Panc1 (cell line): ENCODE measurements at regions not wholly inside any gene's neighbourhood (a gene's known extent, or its start where the extent isn't known, plus 50 kb on each side); places are given as distances from the start of the nearest gene placed in this dataset.
"Not testable (repeated sequence)": the region's sequence is repeated elsewhere in the genome, so short reads cannot be mapped to it uniquely, and the experiment has no call there.

Experiments used
- ATAC-seq: fragments of 200-7000 bp; cut with Tn5 transposase; 2 replicates; pipeline ENCODE4 v1.9.1; 2020; ENCODE audit warnings: mild to moderate bottlenecking, moderate library complexity
- BruUV-seq: library from RNA; stranded (reverse); fragments of 400-500 nt; replicated peaks from 2 replicates; lab custom pipeline; 2021; lab: Mats Ljungman, UMichigan
- CTCF ChIA-PET: fragments of 300-600 bp; sonication (Branson Sonifier 250); formaldehyde crosslinking; loops from one replicate; lab custom pipeline; 2022; ENCODE audit warnings: antibody characterized with exemption; lab: Charles Lee
- POLR2A ChIA-PET: fragments of 300-600 bp; sonication (Branson Sonifier 250); formaldehyde crosslinking; loops from one replicate; lab custom pipeline; 2022; ENCODE audit warnings: antibody characterized with exemption; lab: Charles Lee
- DNase-seq: peaks from one replicate; pipeline ENCODE4 v3.0.0-alpha.2; 2010; ENCODE audit warnings: low read depth, low spot score
- H3K27ac ChIP-seq: 2 replicates; pipeline ENCODE4 v1.5.1; 2011; ENCODE audit warnings: mild to moderate bottlenecking, low read length, inconsistent platforms
- H3K27me3 ChIP-seq: fragments of 200-500 bp; sonication (Bioruptor generic); 2 replicates; pipeline ENCODE4 v1.6.0; 2014; ENCODE audit warnings: low read length, inconsistent platforms; ENCODE audit not compliant: control insufficient read depth, insufficient read depth
- H3K36me3 ChIP-seq: fragments of 200-500 bp; sonication (Bioruptor generic); 2 replicates; pipeline ENCODE4 v1.5.1; 2014; ENCODE audit warnings: inconsistent platforms, mild to moderate bottlenecking, low read length, moderate library complexity; ENCODE audit not compliant: control insufficient read depth, insufficient read depth
- H3K4me1 ChIP-seq: 2 replicates; pipeline ENCODE4 v1.5.1; 2011; ENCODE audit warnings: inconsistent platforms, mild to moderate bottlenecking, low read length, moderate library complexity; ENCODE audit not compliant: control insufficient read depth, insufficient read depth
- H3K4me3 ChIP-seq, 2 experiments: 2 replicates each; pipeline ENCODE4 v1.5.1; 2011 to 2012; ENCODE audit warnings: low read depth in 2 of 2, low read length in 2 of 2, mild to moderate bottlenecking in 2 of 2, inconsistent platforms in 1 of 2, moderate library complexity in 1 of 2
- H3K9me3 ChIP-seq: fragments of 200-500 bp; sonication (Bioruptor generic); 2 replicates; pipeline ENCODE4 v1.5.1; 2014; ENCODE audit warnings: low read depth, mild to moderate bottlenecking, inconsistent platforms, low read length, moderate library complexity; ENCODE audit not compliant: control insufficient read depth, insufficient read depth
- POLR2AphosphoS5 ChIP-seq: IDR thresholded peaks from 2 replicates; pipeline ENCODE4 v1.6.1; 2012; ENCODE audit warnings: mild to moderate bottlenecking, low read depth, low read length, moderate library complexity
- SIN3A ChIP-seq: IDR thresholded peaks from 2 replicates; pipeline ENCODE4 v1.6.1; 2012; ENCODE audit warnings: low read depth, mild to moderate bottlenecking, low read length, moderate library complexity, borderline replicate concordance; ENCODE audit not compliant: insufficient read depth
- TCF7L2 ChIP-seq: IDR thresholded peaks from 2 replicates; pipeline ENCODE4 v1.6.1; 2011; ENCODE audit warnings: mild to moderate bottlenecking, low read depth, low read length, inconsistent platforms
- in situ Hi-C: cut with HindIII; loops from 2 replicates; pipeline ENCODE4 v1.10.0; 2016; ENCODE audit warnings: low sequenced_read_pairs, low pct_unique_long_range_greater_than_20kb
- intact Hi-C: fragments of 100-400 bp; cut with micrococcal nuclease; formaldehyde crosslinking; loops from one replicate; pipeline ENCODE4 v1.10.0; 2022; ENCODE audit not compliant: unreplicated experiment
- TF ChIP-seq, protein P1 (sequence below): fragments of 450-650 bp; IDR thresholded peaks from 2 replicates; pipeline ENCODE4 v1.5.1; 2017; ENCODE audit warnings: mild to moderate bottlenecking
- TF ChIP-seq, protein P2 (sequence below), 2 experiments: IDR thresholded peaks; 2 replicates each; pipeline ENCODE4 v1.6.1; 2011 to 2012; ENCODE audit warnings: low read depth in 2 of 2, control low read depth in 1 of 2, low read length in 1 of 2, mild to moderate bottlenecking in 1 of 2, moderate library complexity in 1 of 2; ENCODE audit not compliant: insufficient read depth in 1 of 2

DNA sequence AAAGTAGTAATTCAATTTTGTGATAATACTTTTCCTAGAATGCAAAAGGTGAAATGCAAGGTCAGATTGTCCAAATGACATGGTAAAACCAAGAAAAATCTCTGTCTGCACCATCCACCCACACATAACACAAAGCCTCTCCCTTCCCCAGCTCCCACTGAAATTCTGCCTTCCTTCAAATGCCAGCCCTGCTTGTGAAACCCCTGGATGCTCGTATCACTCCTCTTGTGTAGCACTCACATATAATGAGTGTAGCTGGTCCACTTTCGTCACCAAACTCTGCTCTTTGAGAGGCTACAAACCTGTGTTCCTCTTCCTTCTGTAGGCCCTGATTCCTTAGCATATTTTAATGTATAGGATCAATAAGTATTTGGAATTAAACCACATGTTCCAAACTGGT, 123.6 kb upstream of the BEND6 start:
- Histone ChIP-seq H3K9me3 (no peaks in the 10 kb centered on the region), H3K36me3 (no peaks in the 10 kb centered on the region; the same call in 1 of the 2 replicates), H3K4me3 (no peak overlapping the region), H3K27me3 (no peaks in the 10 kb centered on the region), H3K27ac (no peak overlapping the region), H3K4me1 (peaks cover 24% of the 10 kb centered on the region)
- ATAC-seq (no peak), DNase-seq (no peak)
- CTCF ChIA-PET = no interaction called here
- in situ Hi-C loops (no loop called here), intact Hi-C loops (no loop called here)
- POLR2A ChIA-PET = no interaction called here
- no TSS peak for BruUV-seq
- no peak for TF ChIP-seq SIN3A
- TF ChIP-seq, protein P1, sequence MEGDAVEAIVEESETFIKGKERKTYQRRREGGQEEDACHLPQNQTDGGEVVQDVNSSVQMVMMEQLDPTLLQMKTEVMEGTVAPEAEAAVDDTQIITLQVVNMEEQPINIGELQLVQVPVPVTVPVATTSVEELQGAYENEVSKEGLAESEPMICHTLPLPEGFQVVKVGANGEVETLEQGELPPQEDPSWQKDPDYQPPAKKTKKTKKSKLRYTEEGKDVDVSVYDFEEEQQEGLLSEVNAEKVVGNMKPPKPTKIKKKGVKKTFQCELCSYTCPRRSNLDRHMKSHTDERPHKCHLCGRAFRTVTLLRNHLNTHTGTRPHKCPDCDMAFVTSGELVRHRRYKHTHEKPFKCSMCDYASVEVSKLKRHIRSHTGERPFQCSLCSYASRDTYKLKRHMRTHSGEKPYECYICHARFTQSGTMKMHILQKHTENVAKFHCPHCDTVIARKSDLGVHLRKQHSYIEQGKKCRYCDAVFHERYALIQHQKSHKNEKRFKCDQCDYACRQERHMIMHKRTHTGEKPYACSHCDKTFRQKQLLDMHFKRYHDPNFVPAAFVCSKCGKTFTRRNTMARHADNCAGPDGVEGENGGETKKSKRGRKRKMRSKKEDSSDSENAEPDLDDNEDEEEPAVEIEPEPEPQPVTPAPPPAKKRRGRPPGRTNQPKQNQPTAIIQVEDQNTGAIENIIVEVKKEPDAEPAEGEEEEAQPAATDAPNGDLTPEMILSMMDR = no peak
- TF ChIP-seq, protein P2, sequence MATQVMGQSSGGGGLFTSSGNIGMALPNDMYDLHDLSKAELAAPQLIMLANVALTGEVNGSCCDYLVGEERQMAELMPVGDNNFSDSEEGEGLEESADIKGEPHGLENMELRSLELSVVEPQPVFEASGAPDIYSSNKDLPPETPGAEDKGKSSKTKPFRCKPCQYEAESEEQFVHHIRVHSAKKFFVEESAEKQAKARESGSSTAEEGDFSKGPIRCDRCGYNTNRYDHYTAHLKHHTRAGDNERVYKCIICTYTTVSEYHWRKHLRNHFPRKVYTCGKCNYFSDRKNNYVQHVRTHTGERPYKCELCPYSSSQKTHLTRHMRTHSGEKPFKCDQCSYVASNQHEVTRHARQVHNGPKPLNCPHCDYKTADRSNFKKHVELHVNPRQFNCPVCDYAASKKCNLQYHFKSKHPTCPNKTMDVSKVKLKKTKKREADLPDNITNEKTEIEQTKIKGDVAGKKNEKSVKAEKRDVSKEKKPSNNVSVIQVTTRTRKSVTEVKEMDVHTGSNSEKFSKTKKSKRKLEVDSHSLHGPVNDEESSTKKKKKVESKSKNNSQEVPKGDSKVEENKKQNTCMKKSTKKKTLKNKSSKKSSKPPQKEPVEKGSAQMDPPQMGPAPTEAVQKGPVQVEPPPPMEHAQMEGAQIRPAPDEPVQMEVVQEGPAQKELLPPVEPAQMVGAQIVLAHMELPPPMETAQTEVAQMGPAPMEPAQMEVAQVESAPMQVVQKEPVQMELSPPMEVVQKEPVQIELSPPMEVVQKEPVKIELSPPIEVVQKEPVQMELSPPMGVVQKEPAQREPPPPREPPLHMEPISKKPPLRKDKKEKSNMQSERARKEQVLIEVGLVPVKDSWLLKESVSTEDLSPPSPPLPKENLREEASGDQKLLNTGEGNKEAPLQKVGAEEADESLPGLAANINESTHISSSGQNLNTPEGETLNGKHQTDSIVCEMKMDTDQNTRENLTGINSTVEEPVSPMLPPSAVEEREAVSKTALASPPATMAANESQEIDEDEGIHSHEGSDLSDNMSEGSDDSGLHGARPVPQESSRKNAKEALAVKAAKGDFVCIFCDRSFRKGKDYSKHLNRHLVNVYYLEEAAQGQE (IDR thresholded peaks at IDR 0.05; ENCODE audit: insufficient read depth in 1 of 2, low read depth in 2 of 2, low read length in 1 of 2) = no peak
- no peak for TF ChIP-seq TCF7L2
- no peak for TF ChIP-seq POLR2AphosphoS5

DNA sequence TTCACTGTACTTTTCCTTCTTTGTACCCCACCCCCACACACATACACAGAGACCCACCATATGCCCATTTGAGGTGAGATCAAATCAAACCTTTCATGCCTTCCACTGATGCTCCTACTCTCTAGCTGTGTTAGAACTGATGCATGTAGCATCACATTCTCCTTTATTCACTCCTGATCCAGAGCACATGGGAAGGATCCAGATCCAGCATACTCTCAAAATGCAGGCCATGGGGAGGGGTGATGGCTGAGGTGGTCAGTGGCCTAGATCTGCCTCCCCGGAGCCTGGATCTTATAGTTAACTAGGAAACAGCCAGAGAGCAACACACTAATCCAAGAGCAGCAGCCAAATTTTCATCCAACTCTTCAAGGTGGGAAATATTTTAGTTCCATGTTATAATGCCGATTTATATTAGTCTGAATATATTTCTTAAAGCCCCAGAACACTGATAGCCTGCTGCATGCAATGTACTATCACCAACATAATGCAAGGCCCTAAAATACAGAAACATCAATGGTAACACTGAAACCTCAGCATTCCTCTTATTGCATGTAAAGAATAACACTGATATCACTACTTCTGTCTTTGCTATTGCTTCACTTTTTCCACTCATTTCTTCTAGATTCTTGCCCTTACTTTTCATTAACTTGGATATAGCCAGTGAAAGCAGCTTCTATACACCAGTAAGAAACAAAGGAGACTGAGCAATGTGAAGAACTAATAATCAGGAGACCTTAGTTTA, 126.8 kb upstream of the BEND6 start:
- no TSS peak for BruUV-seq
- Histone ChIP-seq H3K4me3 (no peak overlapping the region), H3K4me1 (peaks cover 18% of the 10 kb centered on the region), H3K36me3 (no peaks in the 10 kb centered on the region; the same call in 1 of the 2 replicates), H3K27ac (peak overlapping the region; percentile 24; the same call in 1 of the 2 replicates), H3K9me3 (no peaks in the 10 kb centered on the region), H3K27me3 (no peaks in the 10 kb centered on the region)
- no peak for DNase-seq
- in situ Hi-C loops (no loop called here), intact Hi-C loops (no loop called here)
- ChIA-PET CTCF (no interaction called here), POLR2A (no interaction called here)
- TF ChIP-seq SIN3A (no peak), TCF7L2 (no peak), POLR2AphosphoS5 (no peak)
- TF ChIP-seq, protein P1 = no peak
- TF ChIP-seq, protein P2 (IDR thresholded peaks at IDR 0.05; ENCODE audit: insufficient read depth in 1 of 2, low read depth in 2 of 2, low read length in 1 of 2) = no peak
- peak; percentile 69; the same call in 1 of the 2 replicates for ATAC-seq

DNA sequence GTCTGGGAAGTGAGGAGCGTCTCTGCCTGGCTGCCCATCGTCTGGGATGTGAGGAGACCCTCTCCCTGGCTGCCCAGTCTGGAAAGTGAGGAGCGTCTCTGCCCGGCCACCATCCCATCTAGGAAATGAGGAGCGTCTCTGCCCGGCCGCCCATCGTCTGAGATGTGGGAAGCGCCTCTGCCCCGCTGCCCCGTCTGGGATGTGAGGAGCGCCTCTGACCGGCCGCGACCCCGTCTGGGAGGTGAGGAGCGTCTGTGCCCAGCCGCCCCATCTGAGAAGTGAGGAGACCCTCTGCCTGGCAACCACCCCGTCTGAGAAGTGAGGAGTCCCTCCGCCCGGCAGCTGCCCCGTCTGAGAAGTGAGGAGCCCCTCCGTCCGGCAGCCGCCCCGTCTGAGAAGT, 130.5 kb upstream of the BEND6 start:
- intact Hi-C loops, in situ Hi-C loops, CTCF ChIA-PET: not testable (repeated sequence)

More for the DNA sequence above, 130.5 kb upstream of the BEND6 start:
- BruUV-seq, DNase-seq, ATAC-seq, POLR2A ChIA-PET, H3K27me3 ChIP-seq, H3K36me3 ChIP-seq, H3K9me3 ChIP-seq, H3K4me3 ChIP-seq, H3K27ac ChIP-seq: not testable (repeated sequence)
- H3K4me1 ChIP-seq = peaks cover 31% of the 10 kb centered on the region
